HCT116 (cell line): ENCODE measurements at regions not wholly inside any gene's neighbourhood (a gene's known extent, or its start where the extent isn't known, plus 50 kb on each side); places are given as distances from the start of the nearest gene placed in this dataset.

Experiments
- ATAC-seq: fragments of 200-7000 bp; cut with Tn5 transposase; 2 replicates; pipeline ENCODE4 v1.9.1; 2020; ENCODE audit warnings: mild to moderate bottlenecking, moderate library complexity
- BruUV-seq: library from RNA; stranded (reverse); fragments of 400-500 nt; replicated peaks from 2 replicates; lab custom pipeline; 2021; lab: Mats Ljungman, UMichigan
- CTCF ChIA-PET: fragments of 300-600 bp; sonication (Branson Sonifier 250); formaldehyde crosslinking; loops from one replicate; lab custom pipeline; 2021; ENCODE audit warnings: antibody characterized with exemption; lab: Charles Lee
- POLR2A ChIA-PET: fragments of 300-600, 350-600 bp; sonication (Branson Sonifier 250); formaldehyde crosslinking; loops from one replicate; lab custom pipeline; 2021; ENCODE audit warnings: antibody characterized with exemption; lab: Charles Lee
- RAD21 ChIA-PET, 2 experiments: fragments of 300-600 bp; sonication (Branson Sonifier 250); formaldehyde crosslinking; loops; one replicate each; lab custom pipeline; 2023; ENCODE audit warnings: low total read pairs in 2 of 2; ENCODE audit not compliant: uncharacterized antibody in 2 of 2, unreplicated experiment in 2 of 2, low non-redundant PET in 1 of 2; lab: Charles Lee
- DNase-seq: peaks from one replicate; pipeline ENCODE4 v3.0.0-alpha.2; 2010; ENCODE audit warnings: low read depth, low spot score
- H2AFZ ChIP-seq: fragments of 200-600 bp; shearing (Covaris generic), sonication (generic); 2 replicates; pipeline ENCODE4 v1.6.1; 2017; ENCODE audit warnings: low read depth, mixed run types, mixed read lengths, antibody characterized with exemption, low read length; ENCODE audit not compliant: poor library complexity, severe bottlenecking
- H3K27ac ChIP-seq: 2 replicates; pipeline ENCODE4 v1.5.1; 2012; ENCODE audit warnings: low read depth, low read length
- H3K27me3 ChIP-seq: fragments of 200-600 bp; sonication (generic); 2 replicates; pipeline ENCODE4 v1.6.1; 2016; ENCODE audit warnings: mixed run types, low read length, mixed read lengths; ENCODE audit not compliant: insufficient read depth
- H3K36me3 ChIP-seq, 2 experiments: fragments of 200-500 bp in 1 of 2; fragments of 200-600 bp in 1 of 2; sonication (Bioruptor generic) in 1 of 2; sonication (generic) in 1 of 2; 2 replicates each; pipeline versions ENCODE4 v1.5.1 to v1.6.1; 2014 to 2016; ENCODE audit warnings: low read length in 2 of 2, inconsistent platforms in 1 of 2, mixed read lengths in 1 of 2, mixed run types in 1 of 2; ENCODE audit not compliant: insufficient read depth in 2 of 2, control insufficient read depth in 1 of 2
- H3K4me1 ChIP-seq, 2 experiments: fragments of 200-600 bp in 1 of 2; sonication (generic) in 1 of 2; 2 replicates each; pipeline versions ENCODE4 v1.5.1 to v1.6.1; 2012 to 2017; ENCODE audit warnings: low read length in 2 of 2, inconsistent platforms in 1 of 2, mild to moderate bottlenecking in 1 of 2, mixed read lengths in 1 of 2, mixed run types in 1 of 2, moderate library complexity in 1 of 2; ENCODE audit not compliant: insufficient read depth in 2 of 2, control insufficient read depth in 1 of 2
- H3K4me2 ChIP-seq: fragments of 200-600 bp; sonication (generic); 2 replicates; pipeline ENCODE4 v1.6.1; 2017; ENCODE audit warnings: mixed run types, low read length, mixed read lengths
- H3K4me3 ChIP-seq, 2 experiments: fragments of 200-600 bp in 1 of 2; sonication (generic) in 1 of 2; replicated peaks in 1 of 2; 2 replicates each; pipeline ENCODE4 v1.5.1; 2011 to 2016; ENCODE audit warnings: low read length in 2 of 2, control low read depth in 1 of 2, low read depth in 1 of 2, mild to moderate bottlenecking in 1 of 2, mixed read lengths in 1 of 2, mixed run types in 1 of 2
- H3K79me2 ChIP-seq: fragments of 200-600 bp; sonication (generic); 2 replicates; pipeline ENCODE4 v1.6.1; 2017; ENCODE audit warnings: mild to moderate bottlenecking, mixed run types, low read length, moderate library complexity, mixed read lengths; ENCODE audit not compliant: insufficient read depth
- H3K9ac ChIP-seq: fragments of 200-600 bp; sonication (generic); 2 replicates; pipeline ENCODE4 v1.6.1; 2016; ENCODE audit warnings: low read length, mixed read lengths
- H3K9me2 ChIP-seq: fragments of 200-600 bp; sonication (generic), shearing (Covaris generic); 2 replicates; pipeline ENCODE4 v1.6.1; 2017; ENCODE audit warnings: mixed run types, mild to moderate bottlenecking, moderate library complexity; ENCODE audit not compliant: insufficient read depth
- H3K9me3 ChIP-seq, 2 experiments: fragments of 200-500 bp in 1 of 2; fragments of 200-600 bp in 1 of 2; sonication (Bioruptor generic) in 1 of 2; sonication (generic) in 1 of 2; 2 replicates each; pipeline ENCODE4 v1.6.1; 2014 to 2017; ENCODE audit warnings: low read length in 2 of 2, mixed read lengths in 2 of 2, inconsistent platforms in 1 of 2, low read depth in 1 of 2, mild to moderate bottlenecking in 1 of 2, mixed run types in 1 of 2, moderate library complexity in 1 of 2; ENCODE audit not compliant: control insufficient read depth in 1 of 2, insufficient read depth in 1 of 2
- H4K20me1 ChIP-seq: fragments of 200-600 bp; sonication (generic), shearing (Covaris generic); 2 replicates; pipeline ENCODE4 v1.6.1; 2017; ENCODE audit warnings: mixed run types, mild to moderate bottlenecking, moderate library complexity; ENCODE audit not compliant: insufficient read depth
- ATF3 ChIP-seq: IDR thresholded peaks from 2 replicates; pipeline ENCODE4 v1.6.1; 2012
- CBX3 ChIP-seq: IDR thresholded peaks from 2 replicates; pipeline ENCODE4 v1.6.1; 2012; ENCODE audit warnings: low read depth
- CEBPB ChIP-seq: IDR thresholded peaks from 2 replicates; pipeline ENCODE4 v1.6.1; 2012; ENCODE audit warnings: low read depth
- ELF1 ChIP-seq: IDR thresholded peaks from 2 replicates; pipeline ENCODE4 v1.6.1; 2012; ENCODE audit warnings: low read depth, borderline replicate concordance
- EZH2 ChIP-seq: fragments of 200-600 bp; sonication (generic); IDR thresholded peaks from 2 replicates; pipeline ENCODE4 v1.6.1; 2017; ENCODE audit warnings: antibody characterized with exemption, mixed run types
- EZH2phosphoT487 ChIP-seq: fragments of 200-600 bp; IDR thresholded peaks from 2 replicates; pipeline ENCODE4 v1.6.1; 2018; ENCODE audit warnings: antibody characterized with exemption, borderline replicate concordance
- FOSL1 ChIP-seq: IDR thresholded peaks from 2 replicates; pipeline ENCODE4 v1.6.1; 2012; ENCODE audit warnings: low read depth
- JUND ChIP-seq: IDR thresholded peaks from 2 replicates; pipeline ENCODE4 v1.6.1; 2012
- MAX ChIP-seq: IDR thresholded peaks from 2 replicates; pipeline ENCODE4 v1.6.1; 2012
- POLR2A ChIP-seq: IDR thresholded peaks from 2 replicates; pipeline ENCODE4 v1.7.0; 2011; ENCODE audit warnings: borderline replicate concordance; ENCODE audit not compliant: insufficient read depth, insufficient read length; ENCODE audit errors: extremely low read depth
- POLR2AphosphoS5 ChIP-seq: IDR thresholded peaks from 2 replicates; pipeline ENCODE4 v1.6.1; 2011; ENCODE audit warnings: mild to moderate bottlenecking, low read depth, low read length, moderate library complexity
- RAD21 ChIP-seq: IDR thresholded peaks from 2 replicates; pipeline ENCODE4 v1.6.1; 2012; ENCODE audit warnings: low read depth, mild to moderate bottlenecking
- REST ChIP-seq: IDR thresholded peaks from 2 replicates; pipeline ENCODE4 v1.6.1; 2012; ENCODE audit warnings: low read depth
- SIN3A ChIP-seq: IDR thresholded peaks from 2 replicates; pipeline ENCODE4 v1.6.1; 2012; ENCODE audit warnings: low read depth
- SP1 ChIP-seq: IDR thresholded peaks from 2 replicates; pipeline ENCODE4 v1.6.1; 2012; ENCODE audit warnings: low read depth
- TCF7L2 ChIP-seq: IDR thresholded peaks from 2 replicates; pipeline ENCODE4 v1.7.0; 2011; ENCODE audit warnings: borderline replicate concordance, inconsistent platforms; ENCODE audit not compliant: insufficient read depth, insufficient read length; ENCODE audit errors: extremely low read depth
- YY1 ChIP-seq: IDR thresholded peaks from 2 replicates; pipeline ENCODE4 v1.6.1; 2011; ENCODE audit warnings: low read length, low read depth, moderate library complexity, mild to moderate bottlenecking; ENCODE audit not compliant: insufficient replicate concordance; ENCODE audit errors: extremely low read depth
- ZBTB33 ChIP-seq: IDR thresholded peaks from 2 replicates; pipeline ENCODE4 v1.6.1; 2011; ENCODE audit warnings: mild to moderate bottlenecking, low read length, moderate library complexity; ENCODE audit not compliant: insufficient replicate concordance; ENCODE audit errors: extremely low read depth
- ZFX ChIP-seq: fragments of 450-650 bp; IDR thresholded peaks from 2 replicates; pipeline ENCODE4 v1.6.1; 2017
- ZNF274 ChIP-seq: fragments of 200-500 bp; sonication (Bioruptor generic); IDR thresholded peaks from 2 replicates; pipeline ENCODE4 v1.6.1; 2014; ENCODE audit warnings: mild to moderate bottlenecking, low read depth, low read length, inconsistent platforms
- intact Hi-C: fragments of 100-400 bp; cut with micrococcal nuclease; formaldehyde crosslinking; loops from 2 replicates; pipeline ENCODE4 v1.10.0; 2022

- TF ChIP-seq ZFX, result no peak
- TF ChIP-seq RAD21, result no peak
- no peak for TF ChIP-seq POLR2A
- TF ChIP-seq FOSL1, result no peak
- no peak for TF ChIP-seq EZH2
- TF ChIP-seq ZNF274, result no peak
- TF ChIP-seq TCF7L2, result no peak
- TF ChIP-seq SP1, result no peak
- TF ChIP-seq ELF1, result no peak
- TF ChIP-seq POLR2AphosphoS5, result no peak
- TF ChIP-seq CEBPB, result no peak
- TF ChIP-seq ZBTB33, result no peak
- TF ChIP-seq REST, result no peak
- TF ChIP-seq ATF3, result no peak
- no peak for TF ChIP-seq JUND
- no peak for TF ChIP-seq MAX
- TF ChIP-seq EZH2phosphoT487, result no peak
- TF ChIP-seq SIN3A, result no peak
- no peak for TF ChIP-seq CBX3
- no peak for TF ChIP-seq YY1
- ChIA-PET POLR2A (no interaction called here), RAD21 (no interaction called here), CTCF (no interaction called here)
- no peak for ATAC-seq
- Histone ChIP-seq H3K4me3 (no peak overlapping the region), H3K79me2 (no peaks in the 10 kb centered on the region), H3K36me3 (no peaks in the 10 kb centered on the region), H4K20me1 (no peaks in the 10 kb centered on the region), H3K9me3 (peaks cover 4 to 6% of the 10 kb centered on the region in 2 experiments; a peak in 2 of 4 replicates), H3K27ac (no peak overlapping the region), H2AFZ (no peak overlapping the region), H3K27me3 (no peaks in the 10 kb centered on the region), H3K9ac (no peak overlapping the region), H3K4me1 (no peaks in the 10 kb centered on the region), H3K9me2 (no peaks in the 10 kb centered on the region), H3K4me2 (no peak overlapping the region)
- intact Hi-C loops, result no loop called here
- no peak for DNase-seq
- no TSS peak for BruUV-seq
Measured at GRCh38 chr9:79809931-79810330, 238.2 kb downstream of the TLE4 start.
